Activated gamma-delta T cell (primary cell): ENCODE measurements at regions not wholly inside any gene's neighbourhood (a gene's known extent, or its start where the extent isn't known, plus 50 kb on each side); places are given as distances from the start of the nearest gene placed in this dataset.
"Not testable (repeated sequence)": the region's sequence is repeated elsewhere in the genome, so short reads cannot be mapped to it uniquely, and the experiment has no call there.

Source experiments
- DNase-seq: peaks from one replicate; lab custom pipeline; 2025; lab: John Stamatoyannopoulos, UW

- no peak for DNase-seq
Observed at GRCh38 chr22:22346401-22347107, 102.0 kb downstream of the VPREB1 start.

- DNase-seq: no peak
Observed at GRCh38 chr22:22348127-22348814, 103.7 kb downstream of the VPREB1 start.

- DNase-seq: no peak
Observed at GRCh38 chr22:22348815-22349454, 104.3 kb downstream of the VPREB1 start.

GRCh38 chr22:22349455-22349836 is 104.9 kb downstream of the VPREB1 start:
- no peak for DNase-seq

- DNase-seq: no peak
Observed at GRCh38 chr22:22351366-22351765, 106.8 kb downstream of the VPREB1 start.

GRCh38 chr22:22352371-22352999 is 107.9 kb downstream of the VPREB1 start:
- no peak for DNase-seq

- no peak for DNase-seq
Observed at GRCh38 chr22:22355096-22355834, 110.7 kb downstream of the VPREB1 start.

GRCh38 chr22:22357024-22357883 is 112.7 kb downstream of the VPREB1 start:
- DNase-seq: no peak

- no peak for DNase-seq
Observed at GRCh38 chr22:22358152-22358551, 113.6 kb downstream of the VPREB1 start.

GRCh38 chr22:22358686-22359085 is 114.1 kb downstream of the VPREB1 start:
- DNase-seq: no peak

- DNase-seq: no peak
Observed at GRCh38 chr22:22359465-22359864, 114.9 kb downstream of the VPREB1 start.

- DNase-seq: no peak
Observed at GRCh38 chr22:22360014-22360413, 115.4 kb downstream of the VPREB1 start.

GRCh38 chr22:22362311-22362710 is 117.7 kb downstream of the VPREB1 start:
- DNase-seq: no peak

- no peak for DNase-seq
Observed at GRCh38 chr22:22362936-22363335, 118.3 kb downstream of the VPREB1 start.

- DNase-seq: no peak
Observed at GRCh38 chr22:22364207-22364606, 119.6 kb downstream of the VPREB1 start.

GRCh38 chr22:22366537-22366936 is 122.0 kb downstream of the VPREB1 start:
- no peak for DNase-seq

GRCh38 chr22:22368516-22368915 is 123.9 kb downstream of the VPREB1 start:
- no peak for DNase-seq

GRCh38 chr22:22369219-22369963 is 124.8 kb downstream of the VPREB1 start:
- DNase-seq: not testable (repeated sequence)

GRCh38 chr22:22369964-22370270 is 125.3 kb downstream of the VPREB1 start:
- no peak for DNase-seq

GRCh38 chr22:22371031-22371541 is 126.5 kb downstream of the VPREB1 start:
- no peak for DNase-seq
